Upper lobe of right lung (tissue), 1 donor: ENCODE measurements at regions not wholly inside any gene's neighbourhood (a gene's known extent, or its start where the extent isn't known, plus 50 kb on each side); places are given as distances from the start of the nearest gene placed in this dataset.
"Not testable (repeated sequence)": the region's sequence is repeated elsewhere in the genome, so short reads cannot be mapped to it uniquely, and the experiment has no call there.

Experiments used
- ATAC-seq: fragments of 200-7000 bp; cut with Tn5 transposase; one replicate; pipeline ENCODE4 v1.9.1; 2020; ENCODE audit warnings: mild to moderate bottlenecking, moderate library complexity
- DNase-seq: peaks from one replicate; pipeline ENCODE4 v3.0.0-alpha.2; 2020
- H3K27ac ChIP-seq: fragments of 200-600 bp; one replicate; pipeline ENCODE4 v1.8.0; 2022
- H3K27me3 ChIP-seq: fragments of 200-600 bp; one replicate; pipeline ENCODE4 v1.8.0; 2022; ENCODE audit warnings: mild to moderate bottlenecking
- H3K36me3 ChIP-seq: fragments of 200-600 bp; one replicate; pipeline ENCODE4 v1.8.0; 2022
- H3K4me1 ChIP-seq: fragments of 200-600 bp; one replicate; pipeline ENCODE4 v1.8.0; 2022
- H3K4me3 ChIP-seq: fragments of 200-600 bp; one replicate; pipeline ENCODE4 v1.8.0; 2022; ENCODE audit warnings: mild to moderate bottlenecking
- H3K9me3 ChIP-seq: fragments of 200-600 bp; one replicate; pipeline ENCODE4 v1.8.0; 2022
- CTCF ChIP-seq: fragments of 200-600 bp; IDR thresholded peaks from one replicate; pipeline ENCODE4 v1.8.0; 2022; ENCODE audit warnings: antibody characterized with exemption
- intact Hi-C: fragments of 100-400 bp; cut with DNase I; formaldehyde crosslinking; loops from one replicate; pipeline ENCODE4 v1.11.0; 2022
- donor health status: DM: no; HTN: yes; CAD: no; lungs with severe emphysema.

DNA sequence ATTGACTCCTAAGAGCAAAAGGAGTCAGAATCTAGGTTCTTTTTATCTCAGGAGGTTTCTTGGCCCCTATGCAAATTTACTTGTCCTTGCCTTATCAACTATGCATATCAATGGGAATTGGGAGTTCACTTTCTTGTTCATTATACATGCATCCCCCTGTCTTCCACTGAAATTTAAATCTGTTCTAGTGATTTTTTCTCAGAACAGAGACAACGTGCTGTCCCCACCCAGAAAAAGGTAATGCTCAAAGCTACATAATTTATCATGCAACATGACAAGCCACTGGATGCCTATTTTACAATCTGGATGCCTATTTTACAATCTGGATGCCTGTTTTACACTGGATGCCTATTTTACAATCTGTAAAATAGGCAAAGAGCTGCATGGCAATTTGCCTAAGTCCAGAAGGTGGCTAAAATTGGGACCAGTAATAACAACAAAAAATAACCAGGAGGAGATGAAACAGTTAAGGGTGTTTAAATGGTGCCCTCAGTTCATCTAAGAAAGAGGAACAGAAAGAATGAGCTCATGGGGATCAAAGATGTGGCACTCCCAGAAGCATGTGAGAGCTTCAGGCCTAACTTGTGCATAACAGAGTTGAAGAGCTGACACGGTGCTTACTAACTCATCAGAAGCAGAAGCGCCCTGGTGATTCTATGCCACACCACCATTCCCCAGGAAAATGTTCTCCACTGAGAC, 537.8 kb upstream of the BOD1L1 start:
- TF ChIP-seq CTCF = no peak
- no peaks in the 10 kb centered on the region for H3K36me3 ChIP-seq
- intact Hi-C loops = no loop called here
- DNase-seq (no peak), ATAC-seq (peak; percentile 92)
- H3K27ac ChIP-seq = no peak overlapping the region
- H3K9me3 ChIP-seq = no peaks in the 10 kb centered on the region
- H3K4me3 ChIP-seq = no peak overlapping the region
- peaks cover 8% of the 10 kb centered on the region for H3K4me1 ChIP-seq
- H3K27me3 ChIP-seq = no peaks in the 10 kb centered on the region

DNA sequence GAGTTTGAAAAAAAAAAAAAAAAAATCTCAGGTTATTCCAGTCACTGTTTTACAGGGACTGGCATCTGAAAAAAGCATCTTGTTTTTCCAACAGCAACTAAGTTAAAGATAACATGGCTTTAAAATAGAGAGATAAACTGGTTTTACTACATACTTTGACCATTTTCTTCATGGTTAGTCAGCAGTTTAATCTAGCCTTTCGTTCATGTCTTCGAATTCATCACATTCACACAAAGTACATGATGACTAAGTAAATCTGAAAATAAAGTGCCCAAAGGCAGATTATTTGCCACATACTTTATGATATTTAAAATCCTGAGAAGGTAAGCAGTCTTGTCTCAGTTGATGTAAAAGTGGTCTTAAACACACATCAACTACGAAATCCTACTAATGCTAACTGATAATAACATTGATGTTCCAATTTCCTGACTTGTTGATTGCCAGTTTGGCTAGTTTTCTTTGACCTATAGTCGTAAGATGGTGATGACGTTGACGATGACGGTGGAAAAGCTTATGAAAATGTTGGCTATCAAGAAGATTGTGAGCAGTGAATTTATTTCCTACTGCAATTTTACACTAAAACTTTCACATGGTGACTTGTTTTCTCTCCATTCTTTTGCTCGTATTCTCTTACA, 540.5 kb upstream of the BOD1L1 start:
- DNase-seq (no peak), ATAC-seq (no peak)
- Histone ChIP-seq H3K36me3 (no peaks in the 10 kb centered on the region), H3K4me3 (no peak overlapping the region), H3K27ac (no peak overlapping the region), H3K27me3 (no peaks in the 10 kb centered on the region), H3K4me1 (peaks cover 8% of the 10 kb centered on the region), H3K9me3 (no peaks in the 10 kb centered on the region)
- TF ChIP-seq CTCF = no peak
- intact Hi-C loops = no loop called here

DNA sequence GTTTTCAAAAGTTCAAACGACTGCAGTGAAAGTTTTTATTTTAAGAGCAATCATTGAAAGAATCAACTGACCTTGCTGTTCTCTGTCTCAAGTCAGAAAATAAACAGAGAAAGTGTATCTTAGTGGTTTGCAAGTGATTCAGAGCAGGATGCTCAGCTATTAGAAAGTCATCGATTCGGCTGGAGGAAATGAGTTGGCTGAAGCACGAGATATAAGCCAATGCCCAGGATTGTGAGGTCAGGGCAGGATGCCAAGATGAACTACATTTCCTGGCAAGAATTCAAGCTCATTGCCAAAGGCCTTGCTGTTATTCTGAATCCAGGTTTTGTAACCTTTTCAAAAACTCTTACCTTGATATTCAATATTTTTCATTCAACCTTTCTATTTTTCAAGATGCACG, 541.4 kb upstream of the BOD1L1 start:
- no peaks in the 10 kb centered on the region for H3K36me3 ChIP-seq
- H3K27ac ChIP-seq = no peak overlapping the region
- no peak for TF ChIP-seq CTCF
- no peak for ATAC-seq
- no peaks in the 10 kb centered on the region for H3K27me3 ChIP-seq
- H3K9me3 ChIP-seq = no peaks in the 10 kb centered on the region
- no peak overlapping the region for H3K4me3 ChIP-seq
- intact Hi-C loops = no loop called here
- peaks cover 8% of the 10 kb centered on the region for H3K4me1 ChIP-seq
- no peak for DNase-seq

- no peaks in the 10 kb centered on the region for H3K9me3 ChIP-seq
- no peak for TF ChIP-seq CTCF
- DNase-seq (no peak), ATAC-seq (no peak)
- no peaks in the 10 kb centered on the region for H3K27me3 ChIP-seq
- peaks cover 8% of the 10 kb centered on the region for H3K4me1 ChIP-seq
- no peaks in the 10 kb centered on the region for H3K36me3 ChIP-seq
- H3K27ac ChIP-seq = no peak overlapping the region
- H3K4me3 ChIP-seq = no peak overlapping the region
- intact Hi-C loops = no loop called here
Measured at GRCh38 chr4:14169460-14169859, 541.9 kb upstream of the BOD1L1 start.

GRCh38 chr4:14169940-14170339, 542.4 kb upstream of the BOD1L1 start:
- H3K36me3 ChIP-seq, ATAC-seq, H3K4me3 ChIP-seq, H3K4me1 ChIP-seq, DNase-seq, H3K9me3 ChIP-seq, intact Hi-C loops, H3K27ac ChIP-seq, H3K27me3 ChIP-seq: not testable (repeated sequence)

DNA sequence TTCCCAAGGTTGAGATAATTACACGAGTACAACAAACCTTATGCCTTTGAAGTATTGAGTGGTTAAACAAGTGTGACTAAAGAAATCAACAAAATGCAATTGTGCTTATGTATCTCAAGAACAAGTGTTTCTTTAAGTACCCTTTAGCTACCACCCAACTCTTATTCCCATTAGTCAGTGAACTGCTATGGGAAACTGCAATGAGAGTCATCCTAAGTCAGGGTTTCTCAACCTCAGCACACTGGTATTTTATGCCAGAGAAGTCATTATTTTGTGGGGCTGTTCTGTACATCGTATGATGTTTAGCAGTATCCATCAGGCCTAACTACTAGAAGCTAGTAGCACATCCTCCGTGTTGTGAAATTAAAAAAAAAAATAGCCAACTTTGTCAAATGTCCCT, 549.1 kb upstream of the BOD1L1 start:
- no peaks in the 10 kb centered on the region for H3K9me3 ChIP-seq
- peaks cover 12% of the 10 kb centered on the region for H3K4me1 ChIP-seq
- TF ChIP-seq CTCF = no peak
- no peak for ATAC-seq
- intact Hi-C loops = no loop called here
- no peaks in the 10 kb centered on the region for H3K27me3 ChIP-seq
- DNase-seq = no peak
- H3K36me3 ChIP-seq = no peaks in the 10 kb centered on the region
- no peak overlapping the region for H3K4me3 ChIP-seq
- no peak overlapping the region for H3K27ac ChIP-seq
